CD4-positive, alpha-beta T cell treated with Interleukin-21 for 1 hour (primary cell): ENCODE measurements at regions not wholly inside any gene's neighbourhood (a gene's known extent, or its start where the extent isn't known, plus 50 kb on each side); places are given as distances from the start of the nearest gene placed in this dataset.

ENCODE experiments used
- DNase-seq: peaks from one replicate; pipeline ENCODE4 v3.0.0-alpha.2; 2020

GRCh38 chr5:92459654-92460053, 1076.5 kb upstream of the ARRDC3 start:
- no peak for DNase-seq

GRCh38 chr5:92455011-92455410, 1071.9 kb upstream of the ARRDC3 start:
- no peak for DNase-seq

GRCh38 chr5:92444888-92445287, 1061.8 kb upstream of the ARRDC3 start:
- no peak for DNase-seq

GRCh38 chr5:92435781-92436180, 1052.7 kb upstream of the ARRDC3 start:
- DNase-seq: no peak

- DNase-seq: no peak
Measured at GRCh38 chr5:92429646-92430045, 1046.5 kb upstream of the ARRDC3 start.

- no peak for DNase-seq
Measured at GRCh38 chr5:92428415-92428814, 1045.3 kb upstream of the ARRDC3 start.

GRCh38 chr5:92424785-92425426, 1041.8 kb upstream of the ARRDC3 start:
- no peak for DNase-seq

- DNase-seq: no peak
Measured at GRCh38 chr5:92421942-92422341, 1038.8 kb upstream of the ARRDC3 start.

- no peak for DNase-seq
Measured at GRCh38 chr5:92421196-92421595, 1038.1 kb upstream of the ARRDC3 start.

GRCh38 chr5:92419261-92419660, 1036.1 kb upstream of the ARRDC3 start:
- DNase-seq: no peak

GRCh38 chr5:92418341-92418740, 1035.2 kb upstream of the ARRDC3 start:
- DNase-seq: no peak

- no peak for DNase-seq
Measured at GRCh38 chr5:92409134-92409533, 1026.0 kb upstream of the ARRDC3 start.

GRCh38 chr5:92402956-92403702, 1020.0 kb upstream of the ARRDC3 start:
- no peak for DNase-seq

GRCh38 chr5:92402045-92402444, 1018.9 kb upstream of the ARRDC3 start:
- no peak for DNase-seq

- DNase-seq: no peak
Measured at GRCh38 chr5:92401492-92401891, 1018.4 kb upstream of the ARRDC3 start.

- no peak for DNase-seq
Measured at GRCh38 chr5:92394936-92395335, 1011.8 kb upstream of the ARRDC3 start.

- no peak for DNase-seq
Measured at GRCh38 chr5:92390657-92391056, 1007.5 kb upstream of the ARRDC3 start.

GRCh38 chr5:92380069-92380770, 997.1 kb upstream of the ARRDC3 start:
- no peak for DNase-seq

- DNase-seq: no peak
Measured at GRCh38 chr5:92378966-92379611, 996.0 kb upstream of the ARRDC3 start.

- no peak for DNase-seq
Measured at GRCh38 chr5:92374859-92375258, 991.7 kb upstream of the ARRDC3 start.

- DNase-seq: no peak
Measured at GRCh38 chr5:92372766-92373165, 989.6 kb upstream of the ARRDC3 start.

GRCh38 chr5:92371889-92372235, 988.7 kb upstream of the ARRDC3 start:
- no peak for DNase-seq

GRCh38 chr5:92371171-92371888, 988.2 kb upstream of the ARRDC3 start:
- DNase-seq: no peak
